Stimulated activated CD4-positive, alpha-beta T cell treated with anti-CD3 and anti-CD28 coated beads, Interleukin-1b, Interleukin-23, amount 100 ng/mL, for 4 hours (primary cell): ENCODE measurements at regions not wholly inside any gene's neighbourhood (a gene's known extent, or its start where the extent isn't known, plus 50 kb on each side); places are given as distances from the start of the nearest gene placed in this dataset.

Source experiments
- DNase-seq, 2 donors: peaks; one replicate each; pipeline ENCODE4 v3.0.0-alpha.2; 2020; ENCODE audit warnings: low read depth in 2 of 2

DNA sequence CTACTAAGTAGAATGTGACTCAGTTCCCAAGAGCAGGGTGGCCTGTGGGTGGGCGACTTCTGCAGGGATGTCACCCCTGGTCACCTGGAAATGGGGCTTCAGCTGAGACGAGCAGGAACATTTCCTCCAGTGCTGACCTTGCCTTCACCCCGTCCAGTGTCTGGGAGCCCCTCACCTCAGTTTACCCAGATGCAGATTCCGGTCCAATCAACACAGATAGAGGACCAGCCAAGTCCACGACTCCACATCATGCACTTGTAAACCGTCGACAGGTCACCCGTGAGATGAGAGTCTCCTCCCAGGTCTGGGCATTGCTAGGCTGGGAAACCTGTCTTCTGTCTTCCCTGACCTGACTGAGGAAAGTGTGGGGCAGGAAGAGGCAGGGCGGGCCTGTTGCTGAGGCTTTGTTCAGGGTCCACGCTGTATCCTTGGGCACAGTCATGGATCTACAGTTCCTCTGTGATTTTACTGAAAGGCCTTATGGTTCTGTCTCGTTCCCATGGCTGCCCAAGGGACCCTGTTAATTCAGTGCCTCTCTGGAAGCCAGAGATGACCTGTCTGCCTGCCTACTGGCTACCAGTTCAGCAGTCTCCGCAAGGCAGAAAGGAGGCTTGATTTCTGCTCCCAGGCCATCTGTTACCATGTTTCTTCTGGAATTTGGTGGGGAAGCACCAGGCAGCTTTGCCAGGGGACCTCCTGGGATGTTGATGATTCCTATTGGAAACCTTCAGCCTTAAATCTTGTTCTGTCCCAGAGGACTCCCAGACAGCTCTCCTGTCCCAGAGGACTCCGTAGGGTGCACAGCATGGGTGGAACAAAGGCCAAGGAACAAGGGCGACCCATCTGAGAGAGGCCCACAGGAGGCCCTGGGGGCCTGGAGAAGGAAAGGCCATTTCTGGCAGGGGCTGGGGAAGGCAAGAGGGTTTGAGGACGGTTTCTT is 288.5 kb upstream of the RTL1 start:
- no peak for DNase-seq

DNA sequence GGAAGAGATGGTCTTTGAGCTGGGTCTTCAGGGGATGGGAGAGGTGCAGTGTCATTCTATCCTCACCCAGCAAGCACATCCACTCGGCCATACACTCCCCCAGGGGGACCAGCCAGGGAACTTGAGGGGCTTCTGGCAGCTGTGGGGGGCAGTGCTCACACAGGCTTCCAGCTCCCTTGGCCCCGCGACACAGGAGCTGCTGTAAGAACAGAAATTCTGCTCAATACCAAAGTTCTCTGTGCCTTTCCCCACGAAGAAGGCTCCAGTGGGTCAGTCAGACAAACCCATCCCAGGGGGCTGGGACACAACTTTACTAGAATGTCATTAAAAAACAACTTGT is 289.1 kb upstream of the RTL1 start:
- DNase-seq: no peak

GRCh38 chr14:101193106-101193844 is 289.8 kb upstream of the RTL1 start:
- no peak for DNase-seq

GRCh38 chr14:101193845-101194372 is 290.4 kb upstream of the RTL1 start:
- DNase-seq: no peak

- no peak for DNase-seq
These were observed 291.1 kb upstream of the RTL1 start for GRCh38 chr14:101194373-101195308.

GRCh38 chr14:101195309-101195901 is 291.9 kb upstream of the RTL1 start:
- DNase-seq: no peak

DNA sequence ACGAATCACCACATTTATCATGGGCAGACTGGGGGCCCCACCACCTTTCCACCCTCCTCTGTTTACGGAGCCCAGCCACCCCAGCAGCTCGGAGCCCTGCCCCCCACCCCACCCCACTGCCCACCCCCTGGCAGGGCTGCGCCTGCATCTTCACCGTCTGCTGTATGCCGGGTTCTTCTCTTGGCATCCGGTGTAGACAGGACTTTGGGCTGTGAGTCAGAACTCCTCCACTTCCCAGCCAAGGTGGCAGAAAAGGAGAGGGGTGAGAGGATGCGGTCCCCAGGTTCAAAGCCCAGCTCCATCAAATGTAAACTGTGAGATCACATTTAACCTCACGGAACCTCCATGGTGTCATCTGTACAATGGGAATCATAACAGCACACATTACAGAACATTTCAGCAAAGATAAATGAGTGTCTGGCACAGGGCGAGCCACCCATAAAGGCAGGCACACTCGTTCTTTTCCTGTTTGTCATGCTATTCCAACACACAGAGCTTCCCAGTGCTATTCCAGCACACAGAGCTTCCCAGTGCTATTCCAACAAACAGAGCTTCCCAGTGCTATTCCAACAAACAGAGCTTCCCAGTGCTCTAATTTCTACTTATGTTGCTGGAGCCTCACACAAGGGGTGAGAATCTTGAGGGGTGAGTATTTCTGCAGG is 292.7 kb upstream of the RTL1 start:
- no peak for DNase-seq

DNA sequence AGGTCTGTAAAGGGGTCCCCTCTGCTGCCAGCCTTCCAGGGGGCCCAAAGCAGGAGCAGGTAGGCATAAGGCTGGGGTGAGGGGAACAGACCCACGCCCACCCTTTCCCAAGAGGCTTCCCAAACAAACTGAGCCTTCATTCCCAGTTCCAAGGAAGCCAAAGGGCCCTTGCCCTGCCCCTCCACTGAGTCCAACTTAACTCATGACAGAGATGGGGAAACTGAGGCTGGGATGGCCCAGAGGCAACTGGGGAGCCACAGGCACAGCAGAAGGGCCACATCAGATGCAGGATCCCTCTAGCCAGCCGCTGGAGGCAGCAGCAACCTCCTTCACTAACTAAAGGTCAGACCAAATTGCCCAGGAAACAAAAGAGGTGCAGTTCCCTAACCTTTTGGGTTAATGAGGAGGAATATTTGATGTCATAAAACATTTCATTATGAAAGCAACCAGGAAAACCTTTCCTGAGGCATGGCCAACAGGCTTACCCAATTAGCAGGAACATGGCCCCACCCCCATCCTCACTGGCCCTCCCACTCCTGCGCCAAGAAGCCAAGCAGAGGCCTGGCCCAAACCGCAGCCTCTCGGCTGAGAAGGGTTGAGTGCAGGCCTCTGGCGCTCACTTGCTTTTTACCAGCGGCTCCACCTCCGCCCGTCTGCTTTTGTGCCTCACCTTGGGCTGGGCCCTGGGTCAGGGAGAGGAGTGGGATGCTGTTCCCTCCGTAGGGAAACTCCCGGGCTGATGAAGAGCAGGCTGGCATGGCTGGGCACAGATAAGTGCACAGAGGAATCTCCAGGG is 293.5 kb upstream of the RTL1 start:
- no peak for DNase-seq

DNA sequence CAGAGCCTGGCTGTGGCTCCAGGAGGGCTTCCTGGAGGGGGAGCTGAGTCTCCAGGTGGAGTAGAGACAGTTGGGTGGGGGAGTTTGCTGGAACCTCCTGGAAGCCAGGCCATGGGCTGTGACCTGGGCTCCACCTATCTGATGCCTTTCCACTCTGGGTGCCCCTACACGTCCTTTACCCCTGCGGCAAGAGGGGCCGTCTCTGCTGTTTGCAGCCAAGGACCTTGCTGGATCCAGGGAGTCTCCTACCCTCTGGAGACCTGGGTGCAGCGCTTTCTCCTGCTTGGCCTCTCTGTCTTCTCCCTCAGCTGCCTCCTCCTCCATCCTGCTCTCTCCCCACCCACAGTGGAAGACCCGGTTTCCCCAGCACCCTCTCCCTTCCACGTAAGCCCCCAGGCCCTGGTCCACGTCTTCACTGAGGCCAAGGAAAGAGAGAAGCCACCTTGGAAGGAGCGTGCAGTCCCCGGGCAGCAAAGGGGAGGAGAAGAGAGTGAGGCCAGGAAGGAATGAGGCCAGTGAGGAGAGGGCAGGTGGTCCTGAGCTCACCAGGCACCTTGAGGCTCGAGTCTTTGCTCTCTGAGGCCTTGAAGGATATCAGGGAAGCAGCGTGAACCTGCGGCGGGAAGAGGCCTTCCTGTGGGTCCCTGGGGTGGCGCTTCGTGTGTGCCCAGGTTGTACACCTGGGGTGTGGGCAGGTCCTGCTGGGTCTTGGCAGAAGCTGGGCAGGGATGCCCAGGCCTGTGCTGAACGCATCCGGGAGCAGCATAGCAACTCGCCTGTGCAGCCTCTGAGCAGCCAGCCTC is 294.3 kb upstream of the RTL1 start:
- DNase-seq: no peak

DNA sequence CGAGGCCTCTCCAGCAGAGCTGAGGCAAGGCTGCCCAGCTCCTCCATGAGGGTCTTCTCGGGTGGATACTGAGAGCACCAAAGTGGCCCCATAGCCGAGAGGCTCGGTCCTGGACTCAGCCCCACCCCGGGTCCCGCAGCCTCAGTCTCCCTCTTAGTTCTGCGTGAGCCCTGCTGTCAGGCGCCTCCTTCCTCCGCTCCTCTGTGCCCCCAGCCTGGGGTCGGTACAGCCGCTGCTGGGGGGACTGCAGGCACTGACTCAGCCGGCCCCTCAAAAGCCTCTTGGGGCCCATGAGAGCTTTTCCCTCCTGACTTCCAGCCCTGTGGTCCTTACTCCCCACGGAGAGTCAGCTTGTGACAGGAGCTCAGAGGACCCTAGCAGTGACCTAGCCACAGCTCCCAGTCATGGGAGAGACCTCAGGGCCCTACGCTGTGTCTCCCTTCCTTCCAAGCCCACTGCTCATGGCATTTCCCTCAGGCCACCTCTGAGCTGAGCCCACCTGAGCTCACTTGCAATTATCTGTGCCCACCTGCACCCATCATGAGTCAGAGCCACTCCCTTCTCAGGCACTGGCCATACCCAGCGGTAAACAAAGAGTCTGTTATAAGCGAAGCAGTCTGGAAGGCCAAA is 295.0 kb upstream of the RTL1 start:
- DNase-seq: no peak

GRCh38 chr14:101199028-101199770 is 295.7 kb upstream of the RTL1 start:
- DNase-seq: no peak

DNA sequence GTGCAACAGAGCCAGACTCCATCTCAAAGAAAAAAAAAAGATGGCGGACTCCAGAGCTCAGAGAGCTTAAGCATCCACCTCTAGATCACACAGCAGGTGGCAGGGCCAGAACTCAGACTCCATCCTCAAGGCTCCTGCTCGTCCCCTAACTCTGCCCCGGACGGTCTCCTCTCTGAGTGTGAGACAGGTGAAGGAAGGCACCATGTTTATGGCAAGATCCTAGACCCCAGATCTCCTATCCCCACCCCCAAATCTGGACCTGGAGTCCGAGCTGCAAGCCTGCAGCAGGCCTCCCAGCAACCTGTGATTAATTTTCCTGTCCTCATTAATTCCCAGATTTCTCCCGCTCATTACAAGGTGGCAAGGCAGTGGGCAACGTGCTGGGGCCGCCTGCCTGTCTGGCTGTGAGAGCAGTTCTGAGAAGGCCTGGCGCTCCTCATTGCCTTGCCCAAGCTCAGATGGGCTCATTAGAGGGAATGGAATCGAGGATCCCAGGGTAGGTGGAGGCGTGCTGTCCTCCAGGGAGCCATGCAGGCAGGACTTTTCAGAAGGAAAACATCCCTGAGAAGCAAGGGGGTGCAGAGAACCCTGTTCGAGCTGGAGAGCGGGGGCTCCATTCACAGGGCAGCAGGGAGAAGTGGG is 296.6 kb upstream of the RTL1 start:
- no peak for DNase-seq

DNA sequence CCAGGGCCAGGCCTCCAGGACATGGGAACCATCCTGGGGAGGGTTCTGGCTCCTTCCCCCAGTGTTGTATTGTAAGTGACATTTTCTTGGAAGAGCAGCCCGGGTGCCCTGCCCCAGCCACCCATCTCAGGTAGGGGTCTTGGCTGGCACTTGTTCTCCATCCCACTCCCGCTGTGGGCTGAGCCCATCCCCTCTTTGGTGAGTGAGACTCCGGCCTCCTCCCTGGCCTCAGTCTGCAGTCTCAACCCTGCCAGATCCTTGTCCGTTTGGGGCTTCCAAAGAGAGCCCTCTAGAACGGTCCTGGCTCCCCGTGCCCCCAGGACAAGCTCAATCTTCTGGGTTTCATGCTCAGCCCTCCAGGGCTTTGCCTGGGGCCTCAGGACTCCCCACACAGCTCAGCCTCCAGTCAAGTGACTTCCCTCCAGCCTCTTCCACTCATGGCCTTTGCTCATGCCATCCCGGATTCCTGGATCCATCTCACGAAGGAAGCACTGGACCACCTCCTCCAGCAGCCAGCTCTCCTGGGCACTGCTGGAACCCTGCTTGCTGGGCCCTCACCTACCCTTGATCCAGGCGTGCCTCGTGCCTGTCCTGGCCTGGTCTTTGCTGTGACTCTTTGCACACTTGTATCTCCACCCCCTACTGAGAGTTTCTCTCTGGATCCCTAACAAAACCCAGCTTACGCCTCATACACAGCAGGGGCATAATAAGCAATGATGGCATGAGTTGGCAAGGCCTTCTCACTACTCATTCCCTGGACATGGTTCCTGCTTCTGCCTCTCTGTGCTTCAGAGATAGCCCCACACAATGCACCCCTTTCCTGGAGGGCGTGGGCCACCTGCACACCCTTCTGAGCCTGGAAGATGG is 297.4 kb upstream of the RTL1 start:
- DNase-seq: no peak

GRCh38 chr14:101201535-101202151 is 298.1 kb upstream of the RTL1 start:
- no peak for DNase-seq

DNA sequence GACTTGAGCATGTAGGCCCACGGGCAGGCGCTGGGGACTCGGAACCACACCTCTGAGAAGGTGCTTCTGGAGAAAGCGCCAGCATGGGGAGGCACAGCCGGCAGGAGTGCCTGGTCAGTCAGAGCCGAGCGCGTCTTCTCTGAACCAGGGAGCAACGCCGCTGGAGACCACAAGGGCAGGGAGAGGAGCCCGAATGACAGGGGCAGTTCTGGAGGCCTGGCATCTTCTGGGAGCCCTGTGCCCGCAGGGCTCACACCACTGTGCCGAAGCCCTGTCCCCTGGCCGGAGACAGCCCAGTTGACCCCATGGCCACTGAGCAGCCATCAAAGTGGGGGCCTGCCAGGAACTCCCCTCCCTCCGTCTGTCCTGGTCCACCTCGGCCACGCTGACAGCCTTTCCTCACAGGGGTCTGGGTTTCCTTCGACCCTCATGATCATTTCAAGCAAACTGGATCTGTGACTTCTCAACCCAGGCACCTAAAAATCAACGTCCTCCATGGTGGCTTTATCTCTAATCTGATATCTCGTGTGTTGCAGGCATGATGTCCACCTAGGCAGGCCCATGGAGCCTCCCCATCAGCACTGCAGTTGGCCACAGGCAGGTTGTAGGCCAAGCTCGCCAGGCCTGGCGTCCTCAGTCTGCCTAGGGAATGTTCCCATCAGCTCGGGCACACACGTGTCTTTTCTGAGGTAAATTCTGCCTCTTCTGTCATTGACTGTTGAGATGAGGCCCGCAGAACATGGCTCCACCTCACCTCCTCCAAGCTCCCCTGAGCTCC is 299.3 kb upstream of the RTL1 start:
- DNase-seq: no peak
